Ishikawa (cell line): ENCODE measurements at regions not wholly inside any gene's neighbourhood (a gene's known extent, or its start where the extent isn't known, plus 50 kb on each side); places are given as distances from the start of the nearest gene placed in this dataset.

Experiments used
- CEBPB ChIP-seq: IDR thresholded peaks from 2 replicates; pipeline ENCODE4 v1.6.1; 2012
- CREB1 ChIP-seq: IDR thresholded peaks from 2 replicates; pipeline ENCODE4 v1.6.1; 2012; ENCODE audit warnings: low read depth
- EGR1 ChIP-seq: IDR thresholded peaks from 2 replicates; pipeline ENCODE4 v1.6.1; 2012
- EP300 ChIP-seq: IDR thresholded peaks from 2 replicates; pipeline ENCODE4 v1.6.1; 2012; ENCODE audit warnings: borderline replicate concordance
- FOXM1 ChIP-seq: IDR thresholded peaks from 2 replicates; pipeline ENCODE4 v1.6.1; 2012; ENCODE audit warnings: low read depth, borderline replicate concordance
- NFIC ChIP-seq: IDR thresholded peaks from 2 replicates; pipeline ENCODE4 v1.6.1; 2012
- RAD21 ChIP-seq: IDR thresholded peaks from 2 replicates; pipeline ENCODE4 v1.6.1; 2012; ENCODE audit warnings: low read depth
- TAF1 ChIP-seq: IDR thresholded peaks from 2 replicates; pipeline ENCODE4 v1.6.1; 2012; ENCODE audit warnings: low read depth, mild to moderate bottlenecking
- TCF12 ChIP-seq: IDR thresholded peaks from 2 replicates; pipeline ENCODE4 v1.6.1; 2012; ENCODE audit warnings: low read depth
- TEAD4 ChIP-seq: IDR thresholded peaks from 2 replicates; pipeline ENCODE4 v1.6.1; 2012
- YY1 ChIP-seq: IDR thresholded peaks from 2 replicates; pipeline ENCODE4 v1.6.1; 2012; ENCODE audit warnings: low read depth
- ZBTB7A ChIP-seq: IDR thresholded peaks from 2 replicates; pipeline ENCODE4 v1.6.1; 2012; ENCODE audit warnings: low read depth
- TF ChIP-seq, protein P1 (sequence below): IDR thresholded peaks from 2 replicates; pipeline ENCODE4 v1.6.1; 2012; ENCODE audit warnings: low read depth, mild to moderate bottlenecking
- TF ChIP-seq, protein P2 (sequence below): IDR thresholded peaks from 2 replicates; pipeline ENCODE4 v1.6.1; 2012
- TF ChIP-seq, protein P3 (sequence below): IDR thresholded peaks from 2 replicates; pipeline ENCODE4 v1.6.1; 2012

DNA sequence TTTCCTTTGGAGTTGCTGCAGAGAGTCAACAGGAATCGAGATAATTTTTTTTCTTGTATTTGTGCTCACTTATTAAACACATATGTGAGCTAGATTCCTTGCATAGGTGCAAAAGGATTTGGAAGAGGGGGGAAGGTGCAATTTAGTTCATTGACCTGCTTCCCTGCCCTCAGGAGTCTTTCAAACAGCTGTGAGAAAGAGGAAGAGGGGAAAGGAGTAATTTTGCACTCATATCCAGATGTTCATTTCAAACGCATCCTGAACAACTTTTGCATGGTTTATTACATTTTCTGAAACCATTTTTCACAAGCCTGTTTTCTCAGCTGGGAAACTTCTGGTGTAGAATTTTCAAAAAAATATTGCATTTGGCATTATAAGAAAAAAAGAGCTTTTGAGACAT, 795.0 kb downstream of the MAFB start:
- TF ChIP-seq CREB1, result no peak
- TF ChIP-seq EP300, result no peak
- TF ChIP-seq FOXM1, result no peak
- TF ChIP-seq TEAD4, result no peak
- TF ChIP-seq TCF12, result no peak
- no peak for TF ChIP-seq CEBPB
- TF ChIP-seq, protein P1, sequence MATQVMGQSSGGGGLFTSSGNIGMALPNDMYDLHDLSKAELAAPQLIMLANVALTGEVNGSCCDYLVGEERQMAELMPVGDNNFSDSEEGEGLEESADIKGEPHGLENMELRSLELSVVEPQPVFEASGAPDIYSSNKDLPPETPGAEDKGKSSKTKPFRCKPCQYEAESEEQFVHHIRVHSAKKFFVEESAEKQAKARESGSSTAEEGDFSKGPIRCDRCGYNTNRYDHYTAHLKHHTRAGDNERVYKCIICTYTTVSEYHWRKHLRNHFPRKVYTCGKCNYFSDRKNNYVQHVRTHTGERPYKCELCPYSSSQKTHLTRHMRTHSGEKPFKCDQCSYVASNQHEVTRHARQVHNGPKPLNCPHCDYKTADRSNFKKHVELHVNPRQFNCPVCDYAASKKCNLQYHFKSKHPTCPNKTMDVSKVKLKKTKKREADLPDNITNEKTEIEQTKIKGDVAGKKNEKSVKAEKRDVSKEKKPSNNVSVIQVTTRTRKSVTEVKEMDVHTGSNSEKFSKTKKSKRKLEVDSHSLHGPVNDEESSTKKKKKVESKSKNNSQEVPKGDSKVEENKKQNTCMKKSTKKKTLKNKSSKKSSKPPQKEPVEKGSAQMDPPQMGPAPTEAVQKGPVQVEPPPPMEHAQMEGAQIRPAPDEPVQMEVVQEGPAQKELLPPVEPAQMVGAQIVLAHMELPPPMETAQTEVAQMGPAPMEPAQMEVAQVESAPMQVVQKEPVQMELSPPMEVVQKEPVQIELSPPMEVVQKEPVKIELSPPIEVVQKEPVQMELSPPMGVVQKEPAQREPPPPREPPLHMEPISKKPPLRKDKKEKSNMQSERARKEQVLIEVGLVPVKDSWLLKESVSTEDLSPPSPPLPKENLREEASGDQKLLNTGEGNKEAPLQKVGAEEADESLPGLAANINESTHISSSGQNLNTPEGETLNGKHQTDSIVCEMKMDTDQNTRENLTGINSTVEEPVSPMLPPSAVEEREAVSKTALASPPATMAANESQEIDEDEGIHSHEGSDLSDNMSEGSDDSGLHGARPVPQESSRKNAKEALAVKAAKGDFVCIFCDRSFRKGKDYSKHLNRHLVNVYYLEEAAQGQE, result no peak
- TF ChIP-seq TAF1, result no peak
- TF ChIP-seq RAD21, result no peak
- TF ChIP-seq ZBTB7A, result no peak

DNA sequence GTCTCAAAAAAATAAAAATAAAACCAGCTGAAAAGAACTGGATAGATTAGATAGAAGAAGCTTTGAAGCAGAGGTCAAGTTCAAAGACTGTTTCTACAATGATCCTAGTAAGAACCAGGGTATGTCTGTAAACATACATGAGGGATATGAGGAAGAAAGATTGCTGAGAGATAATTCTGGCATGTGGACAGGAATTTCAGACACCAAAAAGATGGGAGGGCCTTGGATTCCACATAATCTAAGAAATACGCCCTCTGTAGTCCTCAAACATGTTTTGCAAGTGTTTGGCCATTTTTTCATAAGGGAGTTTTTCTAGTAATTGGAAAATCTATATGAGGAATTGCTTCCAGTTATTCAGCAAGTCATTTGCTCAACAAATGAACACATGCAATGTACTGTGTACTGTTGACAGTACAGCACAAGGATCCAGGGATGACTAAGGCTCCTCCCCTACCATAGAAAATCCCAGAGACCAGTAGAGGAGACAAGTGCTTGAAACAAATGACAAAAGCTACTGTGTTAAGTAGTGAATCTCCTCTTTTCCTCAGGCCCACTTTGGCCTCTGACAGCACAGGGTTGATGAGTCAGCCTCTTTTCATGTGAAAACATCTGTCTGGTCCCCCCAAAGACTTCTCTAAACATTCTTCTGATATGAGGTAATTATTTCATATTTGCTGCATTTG, 795.9 kb downstream of the MAFB start:
- TF ChIP-seq TEAD4 (no peak), TCF12 (no peak), TAF1 (no peak), CREB1 (no peak), ZBTB7A (no peak), RAD21 (no peak), EGR1 (no peak), EP300 (no peak), NFIC (no peak), YY1 (no peak), FOXM1 (no peak)
- TF ChIP-seq, protein P1, result no peak
- TF ChIP-seq, protein P2, sequence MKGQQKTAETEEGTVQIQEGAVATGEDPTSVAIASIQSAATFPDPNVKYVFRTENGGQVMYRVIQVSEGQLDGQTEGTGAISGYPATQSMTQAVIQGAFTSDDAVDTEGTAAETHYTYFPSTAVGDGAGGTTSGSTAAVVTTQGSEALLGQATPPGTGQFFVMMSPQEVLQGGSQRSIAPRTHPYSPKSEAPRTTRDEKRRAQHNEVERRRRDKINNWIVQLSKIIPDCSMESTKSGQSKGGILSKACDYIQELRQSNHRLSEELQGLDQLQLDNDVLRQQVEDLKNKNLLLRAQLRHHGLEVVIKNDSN, result no peak
- TF ChIP-seq, protein P3, sequence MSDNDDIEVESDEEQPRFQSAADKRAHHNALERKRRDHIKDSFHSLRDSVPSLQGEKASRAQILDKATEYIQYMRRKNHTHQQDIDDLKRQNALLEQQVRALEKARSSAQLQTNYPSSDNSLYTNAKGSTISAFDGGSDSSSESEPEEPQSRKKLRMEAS, result no peak

DNA sequence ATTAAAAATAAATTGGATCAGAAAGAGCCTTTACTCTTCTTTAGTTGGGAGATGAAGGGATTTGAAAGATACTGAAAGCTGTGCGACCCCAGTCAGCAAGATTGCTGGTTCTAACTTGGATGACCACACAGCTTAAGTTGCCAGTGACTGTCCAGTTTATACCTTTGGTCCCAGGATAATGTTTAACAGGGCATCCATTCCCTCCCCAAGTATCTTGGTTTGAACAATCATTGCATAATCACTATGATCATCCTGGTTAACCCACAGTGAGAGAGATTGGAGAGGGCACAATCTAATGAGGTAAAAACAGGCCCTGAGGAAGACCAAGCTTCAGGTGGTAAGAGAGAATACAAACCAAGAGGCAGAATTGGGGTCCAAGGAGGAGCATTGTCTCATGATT, 798.3 kb downstream of the MAFB start:
- no peak for TF ChIP-seq TAF1
- TF ChIP-seq YY1, result no peak
- no peak for TF ChIP-seq RAD21
- TF ChIP-seq, protein P2, result no peak
- no peak for TF ChIP-seq CREB1
- no peak for TF ChIP-seq TEAD4
- no peak for TF ChIP-seq EP300

DNA sequence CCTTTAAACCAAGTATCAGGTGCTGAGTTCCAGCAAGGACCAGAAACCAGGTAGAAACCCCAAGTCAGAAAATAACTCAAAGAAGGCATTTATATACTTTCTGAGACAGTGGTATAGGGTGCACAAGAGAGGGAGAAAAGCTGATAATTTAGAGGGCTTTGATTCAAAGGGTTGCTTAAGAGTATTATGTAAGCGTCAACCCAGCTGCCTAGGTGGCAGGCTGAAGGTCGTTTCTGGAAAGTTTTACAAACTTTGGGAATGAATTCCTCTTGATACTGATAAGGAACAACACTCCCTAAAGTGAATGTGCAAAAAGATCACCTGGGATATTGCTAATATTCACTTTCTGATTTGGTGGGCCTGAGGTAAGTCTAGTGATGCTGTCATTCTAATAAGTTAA, 800.7 kb downstream of the MAFB start:
- TF ChIP-seq FOXM1, result no peak
- TF ChIP-seq RAD21, result no peak
- no peak for TF ChIP-seq EGR1
- no peak for TF ChIP-seq CEBPB
- no peak for TF ChIP-seq TCF12
- TF ChIP-seq TAF1, result no peak

DNA sequence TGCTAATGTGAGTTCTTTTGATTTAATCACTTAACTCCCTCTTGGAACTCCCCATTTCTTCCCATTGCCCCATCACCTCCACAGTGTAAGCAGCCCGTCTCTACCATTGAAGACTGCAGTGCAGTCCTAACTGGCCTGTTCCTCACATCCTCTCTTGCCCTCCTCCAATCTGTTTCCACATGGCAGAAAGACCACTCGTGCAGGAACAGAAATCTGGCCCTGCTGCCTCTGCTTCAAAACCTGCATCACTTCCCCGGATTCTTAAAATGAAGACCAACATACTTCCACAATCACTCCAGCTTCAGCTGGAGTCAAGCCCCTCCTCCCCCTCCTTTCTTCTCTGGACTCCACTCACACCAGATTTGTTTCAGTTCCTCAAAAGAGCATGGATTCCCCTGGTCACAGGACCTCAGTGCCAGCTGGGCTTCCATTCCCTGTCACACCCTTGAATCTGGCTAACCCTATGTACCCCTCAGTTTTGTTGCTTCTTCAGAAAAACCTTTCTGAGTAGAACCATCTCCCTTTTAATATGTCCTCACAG, 802.3 kb downstream of the MAFB start:
- no peak for TF ChIP-seq YY1

DNA sequence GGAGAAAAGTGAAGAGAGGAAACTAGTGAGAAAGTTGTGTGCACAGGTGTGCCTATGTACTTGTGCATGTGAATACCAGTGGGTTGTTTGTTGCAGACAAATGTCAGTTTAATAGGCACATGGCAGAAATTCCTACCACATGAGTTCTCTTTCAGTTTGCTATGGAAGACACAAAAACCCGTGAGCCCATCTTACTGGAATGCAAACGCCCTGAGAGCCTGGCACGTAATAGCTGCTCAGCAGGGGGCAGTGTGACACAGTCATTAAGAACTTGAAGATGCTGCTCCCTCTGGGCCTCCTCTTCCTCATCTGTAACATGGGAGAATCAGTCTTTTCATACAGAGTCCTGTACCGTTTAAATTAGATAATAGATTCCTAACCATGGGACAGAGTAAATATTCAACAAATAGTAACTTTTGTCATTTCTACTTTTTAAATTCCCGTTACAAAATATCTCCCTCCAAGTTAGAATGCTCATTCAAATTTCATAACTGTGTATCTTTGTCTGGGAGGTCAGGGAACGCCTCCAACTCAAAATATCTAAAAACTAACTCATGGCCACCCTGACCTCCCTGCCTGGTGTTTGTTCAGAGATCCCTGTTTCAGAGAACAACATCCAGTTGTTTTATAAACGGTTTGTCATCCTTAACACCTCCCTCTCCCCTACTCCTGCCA, 802.9 kb downstream of the MAFB start:
- TF ChIP-seq YY1 (no peak), RAD21 (no peak), TAF1 (no peak), CREB1 (no peak), EP300 (no peak), TEAD4 (no peak), EGR1 (no peak), ZBTB7A (no peak), FOXM1 (no peak), CEBPB (no peak)
- TF ChIP-seq, protein P2, result no peak
- TF ChIP-seq, protein P1, result no peak
